Body of pancreas (tissue), 4 donors: ENCODE measurements at regions not wholly inside any gene's neighbourhood (a gene's known extent, or its start where the extent isn't known, plus 50 kb on each side); places are given as distances from the start of the nearest gene placed in this dataset.

Experiments
- ATAC-seq: fragments of 150-250 bp; one replicate; pipeline ENCODE4 v1.9.1; 2016
- DNase-seq, 4 donors: peaks; one replicate each; pipeline ENCODE4 v3.0.0-alpha.2; 2019
- H3K27ac ChIP-seq, 4 donors: fragments of 200-600 bp; sonication (generic); 1 replicate in 3 of 4; 2 replicates in 1 of 4; pipeline versions ENCODE4 v1.5.1 to v1.6.1; 2016 to 2019; ENCODE audit warnings: mild to moderate bottlenecking in 1 of 4, mixed read lengths in 1 of 4, moderate library complexity in 1 of 4
- H3K27me3 ChIP-seq, 2 donors: fragments of 200-600 bp; sonication (generic); one replicate each; pipeline ENCODE4 v1.6.0; 2016; ENCODE audit warnings: mild to moderate bottlenecking in 1 of 2
- H3K36me3 ChIP-seq, 2 donors: fragments of 200-600 bp; sonication (generic); replicated peaks in 1 of 2; 2 replicates each; pipeline ENCODE4 v1.5.1; 2016; ENCODE audit warnings: low read depth in 2 of 2; ENCODE audit not compliant: insufficient read depth in 1 of 2
- H3K4me1 ChIP-seq: fragments of 200-600 bp; sonication (generic); one replicate; pipeline ENCODE4 v1.6.0; 2016
- H3K4me3 ChIP-seq, 2 donors: fragments of 200-600 bp; sonication (generic); 1 replicate in 1 of 2; 2 replicates in 1 of 2; pipeline ENCODE4 v1.5.1; 2016 to 2019
- H3K9me3 ChIP-seq, 3 donors: fragments of 200-600 bp; sonication (generic); 1 replicate in 2 of 3; 2 replicates in 1 of 3; pipeline ENCODE4 v1.5.1; 2016
- CTCF ChIP-seq, 7 experiments: fragments of 450-650 bp in 4 of 7; fragments of 200-600 bp in 3 of 7; sonication (generic) in 3 of 7; IDR thresholded peaks; one replicate each; pipeline ENCODE4 v1.5.1; 2016 to 2019; ENCODE audit warnings: antibody characterized with exemption in 7 of 7
- POLR2A ChIP-seq, 3 donors: fragments of 450-650 bp; IDR thresholded peaks; one replicate each; pipeline ENCODE4 v1.6.1; 2016; ENCODE audit warnings: antibody characterized with exemption in 3 of 3, mild to moderate bottlenecking in 2 of 3
- WGBS, 2 donors: methylation state at CpG; one replicate each; pipeline ENCODE4 v1.1.5; 2017; 5-methylcytosine and 5-hydroxymethylcytosine counted together
- intact Hi-C: fragments of 100-400 bp; cut with DNase I; formaldehyde crosslinking; loops from one replicate; pipeline ENCODE4 v1.15.1; 2023

- DNase-seq (no peak), ATAC-seq (no peak)
- Histone ChIP-seq H3K27me3 (no peaks in the 10 kb centered on the region), H3K27ac (no peak overlapping the region), H3K9me3 (no peaks in the 10 kb centered on the region), H3K4me3 (no peak overlapping the region), H3K4me1 (no peaks in the 10 kb centered on the region), H3K36me3 (no peaks in the 10 kb centered on the region)
- TF ChIP-seq CTCF (IDR thresholded peaks at IDR 0.05) (no peak), POLR2A (IDR thresholded peaks at IDR 0.05) (no peak)
- intact Hi-C loops, result no loop called here
- 71 to 91% methylated on average over 7 to 8 of the region's 8 CpGs for WGBS, 2 donors
Observed at GRCh38 chr10:132123606-132124005, 57.9 kb downstream of the JAKMIP3 start.

GRCh38 chr10:132124201-132124920 is 58.6 kb downstream of the JAKMIP3 start:
- ATAC-seq, result no peak
- H3K27ac ChIP-seq, result no peak overlapping the region
- no peaks in the 10 kb centered on the region for H3K36me3 ChIP-seq
- TF ChIP-seq CTCF (IDR thresholded peaks at IDR 0.05) (no peak), POLR2A (IDR thresholded peaks at IDR 0.05) (no peak)
- intact Hi-C loops, result no loop called here
- H3K27me3 ChIP-seq, result no peaks in the 10 kb centered on the region
- no peaks in the 10 kb centered on the region for H3K9me3 ChIP-seq
- no peak overlapping the region for H3K4me3 ChIP-seq
- no peak for DNase-seq
- H3K4me1 ChIP-seq, result no peaks in the 10 kb centered on the region
- WGBS, 2 donors, result 89 to 90% methylated on average over 49 to 50 of the region's 50 CpGs

DNA sequence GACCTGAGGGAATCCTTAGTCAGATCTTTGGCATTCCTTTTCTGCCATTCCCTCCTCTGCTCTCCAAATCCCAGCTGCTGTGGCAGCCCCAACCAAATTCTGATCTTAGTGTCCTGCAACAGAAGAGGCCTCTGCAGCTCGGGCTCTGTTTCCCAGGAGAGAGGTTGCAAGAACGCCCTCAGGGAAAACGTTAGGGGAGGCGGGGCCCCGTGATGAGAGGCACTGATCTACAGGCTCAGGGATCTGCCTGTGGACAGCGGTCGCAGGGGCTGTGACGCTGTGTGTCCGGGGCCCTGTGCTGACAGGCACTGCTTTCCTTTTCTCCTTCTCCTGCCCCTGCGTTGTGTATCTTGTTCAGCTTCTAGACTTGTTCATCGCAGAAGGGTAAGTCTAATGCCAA is 57.3 kb upstream of the DPYSL4 start:
- TF ChIP-seq POLR2A (IDR thresholded peaks at IDR 0.05), result no peak
- TF ChIP-seq CTCF (IDR thresholded peaks at IDR 0.05), result no peak
- Histone ChIP-seq H3K27me3 (no peaks in the 10 kb centered on the region), H3K36me3 (no peaks in the 10 kb centered on the region), H3K9me3 (no peaks in the 10 kb centered on the region), H3K4me1 (no peaks in the 10 kb centered on the region), H3K4me3 (no peak overlapping the region), H3K27ac (no peak overlapping the region)
- intact Hi-C loops, result no loop called here
- DNase-seq (no peak), ATAC-seq (no peak)
- 60 to 68% methylated on average over 11 of the region's 11 CpGs for WGBS, 2 donors

GRCh38 chr10:132130286-132131265 is 56.2 kb upstream of the DPYSL4 start:
- TF ChIP-seq CTCF (IDR thresholded peaks at IDR 0.05), result no peak
- no peak for TF ChIP-seq POLR2A (IDR thresholded peaks at IDR 0.05)
- 74 to 78% methylated on average over 17 to 23 of the region's 24 CpGs for WGBS, 2 donors
- no peaks in the 10 kb centered on the region for H3K4me1 ChIP-seq
- intact Hi-C loops, result no loop called here
- H3K9me3 ChIP-seq, result no peaks in the 10 kb centered on the region
- no peaks in the 10 kb centered on the region for H3K36me3 ChIP-seq
- no peaks in the 10 kb centered on the region for H3K27me3 ChIP-seq
- H3K27ac ChIP-seq, result no peak overlapping the region
- DNase-seq (peak in 1 of 4 donors; percentile 7), ATAC-seq (no peak)
- H3K4me3 ChIP-seq, result no peak overlapping the region
